ENCODE measurements at regions not wholly inside any gene's neighbourhood (a gene's known extent, or its start where the extent isn't known, plus 50 kb on each side); places are given as distances from the start of the nearest gene placed in this dataset.

- TF ChIP-seq ZNF687 (CRISPR knock-in tag; IDR thresholded peaks at IDR 0.05) (no peak), NAIF1 (CRISPR knock-in tag; IDR thresholded peaks at IDR 0.05; ENCODE audit: borderline replicate concordance) (no peak), ZBTB43 (CRISPR knock-in tag; conservative IDR thresholded peaks at IDR 0.05) (no peak), ZNF780A (CRISPR knock-in tag; IDR thresholded peaks at IDR 0.05) (no peak)
Measured at GRCh38 chr19:31881988-31882387, 463.4 kb upstream of the ZNF507 start (continued).

GRCh38 chr19:31882709-31883108 is 462.7 kb upstream of the ZNF507 start:
- DNase-seq (ENCODE audit: low spot score) (no peak), FAIRE-seq (no peak), ATAC-seq (no peak)
- intact Hi-C loops (cut with micrococcal nuclease; ENCODE audit: unreplicated experiment) (no loop called here), in situ Hi-C loops (cut with HindIII; ENCODE audit: extremely low pct_ligation_motif_present, low pct_unique_long_range_greater_than_20kb) (no loop called here)
- Histone ChIP-seq H3K9me3 (ENCODE audit: low read length) (peaks cover 97% of the 10 kb centered on the region), H3K27ac (ENCODE audit: extremely low read length, insufficient read depth, low read length) (no peak overlapping the region), H2AFZ (ENCODE audit: low read length) (no peak overlapping the region), H3K27me3 (ENCODE audit: control insufficient read depth in 1 of 2, insufficient read depth in 2 of 2, low read length in 2 of 2) (no peaks in the 10 kb centered on the region), H3K79me2 (ENCODE audit: insufficient read depth, low read length) (no peaks in the 10 kb centered on the region), H3K9ac (ENCODE audit: insufficient read depth, low read depth, low read length) (no peak overlapping the region), H3K4me2 (ENCODE audit: low read depth, low read length) (no peak overlapping the region), H3K4me1 (ENCODE audit: insufficient read depth, low read length) (no peaks in the 10 kb centered on the region), H3K4me3 (replicated peaks in 1 of 3; ENCODE audit: insufficient read depth in 1 of 3, low read depth in 2 of 3, low read length in 3 of 3) (no peak overlapping the region), H3K36me3 (replicated peaks in 1 of 2; ENCODE audit: control insufficient read depth in 1 of 2, insufficient read depth in 2 of 2, low read length in 2 of 2) (no peaks in the 10 kb centered on the region), H4K20me1 (ENCODE audit: insufficient read depth, low read length) (no peaks in the 10 kb centered on the region)
- 33% methylated on average over 2 of the region's 2 CpGs for WGBS (ENCODE audit: low lambda C conversion rate)
- POLR2A ChIA-PET = no interaction called here
- BruUV-seq (replicated peaks) = no TSS peak
- CTCF ChIA-PET (ENCODE audit: low intra/inter-chr PET ratio, low total read pairs) = no interaction called here
- no peak for TF ChIP-seq FOXK2 (IDR thresholded peaks at IDR 0.05)
- TF ChIP-seq ZNF564 (CRISPR knock-in tag; IDR thresholded peaks at IDR 0.05) = no peak
- no peak for TF ChIP-seq ZNF160 (CRISPR knock-in tag; IDR thresholded peaks at IDR 0.05)
- TF ChIP-seq HMG20A (CRISPR knock-in tag; IDR thresholded peaks at IDR 0.05; ENCODE audit: borderline replicate concordance) = no peak
- TF ChIP-seq ATF7 (IDR thresholded peaks at IDR 0.05) = no peak
- no peak for TF ChIP-seq ATF7 (CRISPR knock-in tag; IDR thresholded peaks at IDR 0.05)
- TF ChIP-seq ZNF562 (CRISPR knock-in tag; IDR thresholded peaks at IDR 0.05; ENCODE audit: borderline replicate concordance) = no peak

All from HepG2 (cell line).